Esophagus muscularis mucosa (tissue), 4 donors: ENCODE measurements at regions not wholly inside any gene's neighbourhood (a gene's known extent, or its start where the extent isn't known, plus 50 kb on each side); places are given as distances from the start of the nearest gene placed in this dataset.

Experiments used
- DNase-seq: peaks from one replicate; pipeline ENCODE4 v3.0.0-alpha.2; 2017; ENCODE audit errors: extremely low spot score
- H3K27ac ChIP-seq, 4 donors: fragments of 200-600 bp; sonication (generic); replicated peaks in 1 of 4; 1 replicate in 3 of 4; 2 replicates in 1 of 4; pipeline ENCODE4 v1.5.1; 2016 to 2019; ENCODE audit warnings: mild to moderate bottlenecking in 1 of 4
- H3K27me3 ChIP-seq, 4 donors: fragments of 200-600 bp; sonication (generic); one replicate each; pipeline versions ENCODE4 v1.5.1 to v1.6.0; 2016 to 2019
- H3K36me3 ChIP-seq, 4 donors: fragments of 200-600 bp; sonication (generic); one replicate each; pipeline ENCODE4 v1.5.1; 2016 to 2019
- H3K4me1 ChIP-seq, 4 donors: fragments of 200-600 bp; sonication (generic); one replicate each; pipeline ENCODE4 v1.5.1; 2016 to 2019
- H3K4me3 ChIP-seq, 4 donors: fragments of 200-600 bp; sonication (generic); 1 replicate in 2 of 4; 2 replicates in 2 of 4; pipeline ENCODE4 v1.5.1; 2016 to 2019; ENCODE audit warnings: mild to moderate bottlenecking in 4 of 4, moderate library complexity in 1 of 4
- H3K9me3 ChIP-seq, 4 donors: fragments of 200-600 bp; sonication (generic); 1 replicate in 3 of 4; 2 replicates in 1 of 4; pipeline ENCODE4 v1.5.1; 2016 to 2019
- CTCF ChIP-seq, 3 experiments: fragments of 200-600 bp in 2 of 3; fragments of 450-650 bp in 1 of 3; sonication (generic) in 2 of 3; IDR thresholded peaks; one replicate each; pipeline ENCODE4 v1.5.1; 2017 to 2019; ENCODE audit warnings: antibody characterized with exemption in 3 of 3, mild to moderate bottlenecking in 2 of 3, moderate library complexity in 1 of 3
- EP300 ChIP-seq: sonication (generic); formaldehyde crosslinking; IDR thresholded peaks from one replicate; pipeline ENCODE4 v1.6.1; 2017; ENCODE audit warnings: antibody characterized with exemption
- POLR2A ChIP-seq: fragments of 450-650 bp; IDR thresholded peaks from one replicate; pipeline ENCODE4 v1.6.1; 2017; ENCODE audit warnings: antibody characterized with exemption, moderate library complexity, mild to moderate bottlenecking, low read depth
- POLR2AphosphoS5 ChIP-seq, 2 donors: sonication (generic); formaldehyde crosslinking; IDR thresholded peaks; one replicate each; pipeline ENCODE4 v1.6.1; 2017; ENCODE audit warnings: antibody characterized with exemption in 2 of 2
- WGBS: methylation state at CpG from one replicate; pipeline ENCODE4 v1.1.5; 2018; 5-methylcytosine and 5-hydroxymethylcytosine counted together
- intact Hi-C: fragments of 100-400 bp; cut with DNase I; formaldehyde crosslinking; loops from one replicate; pipeline ENCODE4 v1.15.1; 2023

GRCh38 chr12:19800884-19801283 lies 361.6 kb downstream of the AEBP2 start:
- Histone ChIP-seq H3K27me3 (no peaks in the 10 kb centered on the region), H3K9me3 (no peaks in the 10 kb centered on the region), H3K4me1 (peaks cover 0 to 17% (median 10%) of the 10 kb centered on the region in 4 donors), H3K4me3 (no peak overlapping the region), H3K36me3 (no peaks in the 10 kb centered on the region), H3K27ac (peak overlapping the region; percentile 28 to 32 (median 28))
- intact Hi-C loops: no loop called here
- WGBS: 30% methylated on average over 4 of the region's 4 CpGs
- DNase-seq: no peak
- TF ChIP-seq POLR2AphosphoS5 (IDR thresholded peaks at IDR 0.05) (no peak), EP300 (no peak), POLR2A (no peak), CTCF (IDR thresholded peaks at IDR 0.05) (no peak)

- WGBS: 97% methylated on average over 4 of the region's 4 CpGs
- Histone ChIP-seq H3K27me3 (no peaks in the 10 kb centered on the region), H3K4me1 (peaks cover 0 to 17% (median 10%) of the 10 kb centered on the region in 4 donors), H3K4me3 (no peak overlapping the region), H3K9me3 (no peaks in the 10 kb centered on the region), H3K36me3 (no peaks in the 10 kb centered on the region), H3K27ac (no peak overlapping the region)
- intact Hi-C loops: no loop called here
- TF ChIP-seq POLR2AphosphoS5 (IDR thresholded peaks at IDR 0.05) (no peak), POLR2A (no peak), CTCF (IDR thresholded peaks at IDR 0.05) (no peak), EP300 (no peak)
- DNase-seq: no peak
Measured at GRCh38 chr12:19801941-19802340, 362.6 kb downstream of the AEBP2 start.

DNA sequence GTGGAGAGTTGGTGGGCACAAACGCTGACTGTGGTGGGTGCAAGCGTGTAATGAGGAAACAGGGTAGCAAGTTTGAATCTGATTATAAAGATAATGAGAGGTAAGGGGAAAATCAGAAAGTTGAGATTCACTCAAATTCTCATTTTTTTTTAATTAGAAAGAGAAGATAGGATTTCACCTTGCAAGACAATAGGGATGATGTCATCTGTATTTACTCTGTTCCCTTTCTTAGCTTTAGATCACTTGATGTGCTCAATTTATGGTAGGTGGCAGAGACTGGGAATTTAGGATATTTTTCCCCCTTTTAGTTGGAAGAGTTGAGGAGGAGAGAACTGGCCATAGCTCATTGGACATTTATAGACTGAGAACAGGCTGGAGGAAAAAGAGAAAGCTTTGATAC lies 363.6 kb downstream of the AEBP2 start:
- no peak for TF ChIP-seq CTCF (IDR thresholded peaks at IDR 0.05)
- no peak for TF ChIP-seq POLR2AphosphoS5 (IDR thresholded peaks at IDR 0.05)
- TF ChIP-seq POLR2A: no peak
- TF ChIP-seq EP300: no peak
- no peak for DNase-seq
- no peak overlapping the region for H3K4me3 ChIP-seq

DNA sequence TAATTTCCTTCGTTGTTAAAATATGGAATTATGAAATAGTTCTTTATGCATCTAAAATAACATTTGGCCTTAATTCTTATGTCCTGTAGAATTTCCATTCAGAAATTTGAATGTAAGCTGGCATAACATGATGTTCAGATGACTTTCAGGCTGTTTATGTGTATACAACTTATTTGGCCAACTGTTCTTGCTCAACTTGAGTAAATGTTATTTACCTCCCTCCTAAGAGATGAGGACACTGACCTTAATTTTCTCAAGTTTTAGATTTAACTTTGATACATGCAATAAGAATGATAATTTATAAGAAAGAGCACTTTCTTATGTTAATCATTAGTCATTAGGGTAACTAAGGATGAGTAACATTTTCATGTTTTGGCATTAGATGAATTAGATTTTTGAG lies 365.4 kb downstream of the AEBP2 start:
- Histone ChIP-seq H3K4me3 (no peak overlapping the region), H3K36me3 (no peaks in the 10 kb centered on the region), H3K27ac (no peak overlapping the region), H3K4me1 (peaks cover 0 to 26% (median 12%) of the 10 kb centered on the region in 4 donors), H3K27me3 (no peaks in the 10 kb centered on the region), H3K9me3 (no peaks in the 10 kb centered on the region)
- 81% methylated on average over 1 of the region's 1 CpG for WGBS
- TF ChIP-seq CTCF (IDR thresholded peaks at IDR 0.05) (no peak), EP300 (no peak), POLR2AphosphoS5 (IDR thresholded peaks at IDR 0.05) (no peak), POLR2A (no peak)
- intact Hi-C loops: no loop called here
- no peak for DNase-seq

More for the DNA sequence above, 363.6 kb downstream of the AEBP2 start:
- Histone ChIP-seq H3K27ac (no peak overlapping the region), H3K27me3 (no peaks in the 10 kb centered on the region), H3K9me3 (no peaks in the 10 kb centered on the region), H3K36me3 (no peaks in the 10 kb centered on the region), H3K4me1 (peaks cover 0 to 25% (median 12%) of the 10 kb centered on the region in 4 donors)
- 98% methylated on average over 2 of the region's 2 CpGs for WGBS
- intact Hi-C loops: no loop called here

GRCh38 chr12:19808371-19808770 lies 369.1 kb downstream of the AEBP2 start:
- Histone ChIP-seq H3K4me3 (no peak overlapping the region), H3K27ac (no peak overlapping the region), H3K4me1 (peaks cover 0 to 11% (median 3%) of the 10 kb centered on the region in 4 donors), H3K9me3 (no peaks in the 10 kb centered on the region), H3K36me3 (no peaks in the 10 kb centered on the region), H3K27me3 (no peaks in the 10 kb centered on the region)
- WGBS: 93% methylated on average over 2 of the region's 2 CpGs
- no peak for DNase-seq
- TF ChIP-seq EP300: no peak
- TF ChIP-seq POLR2AphosphoS5 (IDR thresholded peaks at IDR 0.05): no peak
- no peak for TF ChIP-seq POLR2A
- no peak for TF ChIP-seq CTCF (IDR thresholded peaks at IDR 0.05)
- intact Hi-C loops: no loop called here
